GM20000 (cell line): ENCODE measurements at regions not wholly inside any gene's neighbourhood (a gene's known extent, or its start where the extent isn't known, plus 50 kb on each side); places are given as distances from the start of the nearest gene placed in this dataset.

ENCODE experiments used
- DNase-seq: peaks from one replicate; pipeline ENCODE4 v3.0.0; 2012; ENCODE audit warnings: low spot score
- TF ChIP-seq, protein P1 (sequence below): IDR thresholded peaks from 2 replicates; pipeline ENCODE4 v1.5.1; 2012; ENCODE audit warnings: mild to moderate bottlenecking, control low read depth; ENCODE audit errors: extremely low read depth, missing control alignments

- DNase-seq = no peak
Observed at GRCh38 chr6:74656453-74656852, 549.4 kb downstream of the COL12A1 start.

GRCh38 chr6:74654296-74654695 is 551.6 kb downstream of the COL12A1 start:
- TF ChIP-seq, protein P1, sequence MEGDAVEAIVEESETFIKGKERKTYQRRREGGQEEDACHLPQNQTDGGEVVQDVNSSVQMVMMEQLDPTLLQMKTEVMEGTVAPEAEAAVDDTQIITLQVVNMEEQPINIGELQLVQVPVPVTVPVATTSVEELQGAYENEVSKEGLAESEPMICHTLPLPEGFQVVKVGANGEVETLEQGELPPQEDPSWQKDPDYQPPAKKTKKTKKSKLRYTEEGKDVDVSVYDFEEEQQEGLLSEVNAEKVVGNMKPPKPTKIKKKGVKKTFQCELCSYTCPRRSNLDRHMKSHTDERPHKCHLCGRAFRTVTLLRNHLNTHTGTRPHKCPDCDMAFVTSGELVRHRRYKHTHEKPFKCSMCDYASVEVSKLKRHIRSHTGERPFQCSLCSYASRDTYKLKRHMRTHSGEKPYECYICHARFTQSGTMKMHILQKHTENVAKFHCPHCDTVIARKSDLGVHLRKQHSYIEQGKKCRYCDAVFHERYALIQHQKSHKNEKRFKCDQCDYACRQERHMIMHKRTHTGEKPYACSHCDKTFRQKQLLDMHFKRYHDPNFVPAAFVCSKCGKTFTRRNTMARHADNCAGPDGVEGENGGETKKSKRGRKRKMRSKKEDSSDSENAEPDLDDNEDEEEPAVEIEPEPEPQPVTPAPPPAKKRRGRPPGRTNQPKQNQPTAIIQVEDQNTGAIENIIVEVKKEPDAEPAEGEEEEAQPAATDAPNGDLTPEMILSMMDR = no peak
- DNase-seq = no peak

More at GRCh38 chr6:74656453-74656852, 549.4 kb downstream of the COL12A1 start:
- TF ChIP-seq, protein P1 = no peak

- TF ChIP-seq, protein P1 = no peak
- no peak for DNase-seq
Observed at GRCh38 chr6:74651948-74652842, 553.7 kb downstream of the COL12A1 start.

DNA sequence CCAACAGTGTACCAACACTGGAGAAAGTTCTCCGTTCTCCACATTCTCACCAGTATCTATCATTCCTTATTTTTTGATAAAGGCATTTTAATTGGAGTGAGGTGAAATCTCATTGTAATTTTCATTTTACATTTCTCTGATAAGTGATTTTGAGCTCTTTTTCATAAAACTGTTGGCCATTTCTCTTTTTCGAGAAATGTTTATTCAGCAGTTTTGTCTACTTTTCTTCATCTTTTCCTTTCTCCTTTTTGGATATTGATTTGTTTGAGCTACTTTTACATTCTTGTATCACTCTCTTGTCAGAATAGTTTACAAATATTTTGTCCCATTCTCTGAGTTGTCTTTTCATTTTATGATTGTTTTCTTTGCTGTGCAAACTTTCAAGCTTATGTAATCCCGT is 555.2 kb downstream of the COL12A1 start:
- TF ChIP-seq, protein P1 = no peak
- no peak for DNase-seq

DNA sequence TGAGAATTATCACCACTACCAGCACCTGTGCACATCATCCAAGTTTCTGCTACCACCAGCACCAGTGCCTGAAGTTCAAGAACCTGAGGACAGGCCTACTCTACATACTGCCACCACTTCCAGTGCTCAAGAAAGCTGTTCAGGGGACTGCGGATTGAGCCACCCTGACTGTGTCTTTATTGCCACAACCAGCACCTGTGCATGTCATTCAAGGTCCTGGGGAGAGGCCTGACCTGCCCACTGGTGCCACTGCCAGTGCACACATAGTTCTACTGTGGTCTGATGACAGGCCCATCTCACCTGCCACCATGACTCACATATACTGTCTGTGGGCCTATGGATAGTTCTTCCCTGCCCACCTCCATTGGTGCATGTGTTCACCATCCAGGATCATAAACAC is 559.4 kb downstream of the COL12A1 start:
- TF ChIP-seq, protein P1 = no peak

GRCh38 chr6:74645108-74645849 is 560.6 kb downstream of the COL12A1 start:
- TF ChIP-seq, protein P1 = no peak
- DNase-seq = no peak

More for the DNA sequence above, 559.4 kb downstream of the COL12A1 start:
- DNase-seq = no peak

DNA sequence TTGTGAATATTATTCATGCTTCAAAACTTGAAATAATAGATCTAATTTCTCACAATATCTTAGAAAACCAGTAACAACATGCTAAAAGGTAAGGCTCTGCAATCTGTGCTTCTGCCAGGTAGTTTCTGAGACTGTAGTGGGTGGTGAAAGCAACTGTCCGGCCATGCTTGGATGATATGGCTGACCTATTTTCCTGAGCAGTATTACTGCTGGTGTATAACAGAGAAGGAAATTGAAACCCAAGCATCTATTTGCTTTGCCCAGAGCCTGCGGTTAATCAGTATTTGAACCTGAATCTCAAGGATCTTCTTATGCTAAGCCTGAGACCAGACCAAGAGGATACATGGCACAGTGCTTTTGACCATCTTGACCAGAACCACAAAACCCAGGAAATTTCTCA is 563.8 kb downstream of the COL12A1 start:
- DNase-seq = no peak
- TF ChIP-seq, protein P1 = no peak
